ENCODE measurements at regions not wholly inside any gene's neighbourhood (a gene's known extent, or its start where the extent isn't known, plus 50 kb on each side); places are given as distances from the start of the nearest gene placed in this dataset.

GRCh38 chr2:6254441-6254840, 562.3 kb downstream of the SOX11 start:
- Histone ChIP-seq H3K36me3 (ENCODE audit: control insufficient read depth in 1 of 2, insufficient read depth in 2 of 2, low read length in 2 of 2) (no peaks in the 10 kb centered on the region), H3K4me2 (ENCODE audit: low read length) (no peak overlapping the region), H3K27ac (ENCODE audit: low read depth, low read length) (no peak overlapping the region), H3K27me3 (ENCODE audit: insufficient read depth, low read length) (no peaks in the 10 kb centered on the region), H3K4me1 (ENCODE audit: control insufficient read depth in 1 of 2, insufficient read depth in 2 of 2, low read length in 2 of 2) (no peaks in the 10 kb centered on the region), H3K9ac (ENCODE audit: low read length) (no peak overlapping the region), H3K9me3 (ENCODE audit: control insufficient read depth in 1 of 2, insufficient read depth in 1 of 2, low read depth in 1 of 2, low read length in 2 of 2) (peaks cover 3 to 12% of the 10 kb centered on the region in 2 experiments; a peak in 2 of 4 replicates), H3K79me2 (ENCODE audit: insufficient read depth, low read length) (no peaks in the 10 kb centered on the region), H4K20me1 (ENCODE audit: insufficient read depth) (no peaks in the 10 kb centered on the region), H3K9me2 (ENCODE audit: insufficient read depth) (no peaks in the 10 kb centered on the region), H3K4me3 (replicated peaks in 1 of 2; ENCODE audit: low read depth in 1 of 2, low read length in 2 of 2) (no peak overlapping the region), H2AFZ (ENCODE audit: low read depth, low read length, poor library complexity, severe bottlenecking) (no peak overlapping the region)
- BruUV-seq (replicated peaks), result no TSS peak
- ChIA-PET POLR2A (no interaction called here), RAD21 (ENCODE audit: low non-redundant PET in 1 of 2, low total read pairs in 2 of 2, uncharacterized antibody in 2 of 2, unreplicated experiment in 2 of 2) (no interaction called here), CTCF (no interaction called here)
- DNase-seq (ENCODE audit: low read depth, low spot score) (no peak), ATAC-seq (no peak)
- intact Hi-C loops (cut with micrococcal nuclease), result no loop called here
- TF ChIP-seq JUND (IDR thresholded peaks at IDR 0.05), result no peak
- no peak for TF ChIP-seq FOSL1 (IDR thresholded peaks at IDR 0.05; ENCODE audit: low read depth)
- no peak for TF ChIP-seq RAD21 (IDR thresholded peaks at IDR 0.05; ENCODE audit: low read depth)
- no peak for TF ChIP-seq POLR2AphosphoS5 (IDR thresholded peaks at IDR 0.05; ENCODE audit: low read depth, low read length)
- TF ChIP-seq SP1 (IDR thresholded peaks at IDR 0.05; ENCODE audit: low read depth), result no peak
- no peak for TF ChIP-seq POLR2A (IDR thresholded peaks at IDR 0.05; ENCODE audit: borderline replicate concordance, extremely low read depth, insufficient read depth, insufficient read length)
- TF ChIP-seq CBX3 (IDR thresholded peaks at IDR 0.05; ENCODE audit: low read depth), result no peak
- no peak for TF ChIP-seq TCF7L2 (IDR thresholded peaks at IDR 0.05; ENCODE audit: borderline replicate concordance, extremely low read depth, insufficient read depth, insufficient read length)
- TF ChIP-seq REST (IDR thresholded peaks at IDR 0.05; ENCODE audit: low read depth), result no peak
- TF ChIP-seq CEBPB (IDR thresholded peaks at IDR 0.05; ENCODE audit: low read depth), result no peak
- TF ChIP-seq ZBTB33 (IDR thresholded peaks at IDR 0.05; ENCODE audit: extremely low read depth, insufficient replicate concordance, low read length), result no peak
- no peak for TF ChIP-seq MAX (IDR thresholded peaks at IDR 0.05)
- no peak for TF ChIP-seq ZFX (IDR thresholded peaks at IDR 0.05)
- TF ChIP-seq CTCF (IDR thresholded peaks at IDR 0.05 in 2 of 3, conservative IDR thresholded peaks at IDR 0.05 in 1 of 3; ENCODE audit: borderline replicate concordance in 1 of 3, insufficient read depth in 1 of 3, low read depth in 2 of 3, low read length in 2 of 3), result no peak
- no peak for TF ChIP-seq EZH2 (IDR thresholded peaks at IDR 0.05)
- no peak for TF ChIP-seq ELF1 (IDR thresholded peaks at IDR 0.05; ENCODE audit: borderline replicate concordance, low read depth)
- TF ChIP-seq EZH2phosphoT487 (IDR thresholded peaks at IDR 0.05; ENCODE audit: borderline replicate concordance), result no peak

Measured in HCT116 (cell line).